ENCODE measurements at regions not wholly inside any gene's neighbourhood (a gene's known extent, or its start where the extent isn't known, plus 50 kb on each side); places are given as distances from the start of the nearest gene placed in this dataset.

GRCh38 chr16:6200861-6201260 is 1103.3 kb upstream of the EEF2KMT start:
- TF ChIP-seq CTCF (IDR thresholded peaks at IDR 0.05; ENCODE audit: insufficient read depth, low read depth, low read length, missing control alignments) = no peak
- no peak overlapping the region for H3K4me3 ChIP-seq (ENCODE audit: low read length)
- no peak for DNase-seq (ENCODE audit: low read depth)

DNA sequence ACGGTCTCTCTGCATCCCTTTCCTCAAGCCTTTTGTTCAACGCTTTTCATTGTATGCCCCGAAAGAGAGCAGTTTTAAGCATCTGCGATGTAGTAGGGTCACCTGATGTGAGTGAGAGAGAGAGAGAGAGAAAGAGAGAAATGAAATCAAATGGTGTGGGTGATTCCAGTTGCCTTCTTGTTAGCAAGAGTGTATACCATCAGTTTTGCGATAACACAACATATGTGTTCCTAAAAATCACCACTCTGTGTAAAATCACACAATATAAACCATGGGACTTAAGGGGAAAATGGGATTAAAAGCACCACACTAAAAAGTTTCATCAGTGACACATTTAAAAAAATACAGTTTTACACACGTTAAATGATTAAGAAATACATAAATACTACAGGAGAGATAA is 1102.7 kb upstream of the EEF2KMT start:
- no peak for DNase-seq (ENCODE audit: low read depth)
- no peak for TF ChIP-seq CTCF (IDR thresholded peaks at IDR 0.05; ENCODE audit: insufficient read depth, low read depth, low read length, missing control alignments)
- no peak overlapping the region for H3K4me3 ChIP-seq (ENCODE audit: low read length)

DNA sequence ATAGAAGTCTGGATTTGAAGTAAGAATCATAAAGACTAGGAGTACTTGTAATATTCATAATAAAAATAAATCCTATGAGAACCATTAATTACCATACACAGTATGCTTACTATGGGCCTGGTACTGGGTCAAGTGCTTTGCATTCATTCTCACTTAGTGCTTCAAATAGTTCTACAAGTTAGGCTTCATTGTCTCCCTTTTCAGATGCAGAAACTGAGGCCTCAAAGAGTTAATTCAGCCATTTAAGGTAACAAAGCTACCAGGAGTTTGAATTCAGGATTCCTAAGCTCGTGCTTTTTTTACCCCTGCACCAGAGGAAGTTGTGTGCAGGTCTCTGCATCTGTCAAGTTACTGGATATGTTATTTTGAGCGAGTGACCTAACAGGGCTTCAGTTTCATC is 1098.4 kb upstream of the EEF2KMT start:
- H3K4me3 ChIP-seq (ENCODE audit: low read length) = no peak overlapping the region
- no peak for TF ChIP-seq CTCF (IDR thresholded peaks at IDR 0.05; ENCODE audit: insufficient read depth, low read depth, low read length, missing control alignments)
- DNase-seq (ENCODE audit: low read depth) = no peak

- TF ChIP-seq CTCF (IDR thresholded peaks at IDR 0.05; ENCODE audit: insufficient read depth, low read depth, low read length, missing control alignments) = no peak
- DNase-seq (ENCODE audit: low read depth) = peak; percentile 45
Observed at GRCh38 chr16:6193718-6194117, 1096.1 kb upstream of the EEF2KMT start.

DNA sequence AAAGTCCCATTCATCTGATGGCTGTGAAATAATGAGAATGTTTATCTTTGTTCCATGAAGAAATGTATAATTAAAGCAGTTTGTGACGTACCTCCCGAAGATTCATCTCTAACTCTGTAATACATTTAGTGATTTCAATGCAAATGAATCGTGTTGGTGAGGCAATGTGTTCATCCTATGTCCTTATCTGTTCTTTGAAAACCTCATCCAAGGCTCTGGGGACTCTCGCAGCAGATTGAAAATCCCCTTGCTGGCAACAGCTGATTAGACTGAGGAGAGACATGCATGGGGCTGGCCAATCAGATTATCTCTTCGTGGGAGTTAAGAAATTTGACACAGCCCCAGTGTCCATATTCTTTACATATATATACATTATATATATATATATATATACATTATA is 1095.4 kb upstream of the EEF2KMT start:
- TF ChIP-seq CTCF (IDR thresholded peaks at IDR 0.05; ENCODE audit: insufficient read depth, low read depth, low read length, missing control alignments) = no peak
- no peak for DNase-seq (ENCODE audit: low read depth)
- H3K4me3 ChIP-seq (ENCODE audit: low read length) = no peak overlapping the region

More at GRCh38 chr16:6193718-6194117, 1096.1 kb upstream of the EEF2KMT start:
- no peak overlapping the region for H3K4me3 ChIP-seq (ENCODE audit: low read length)

DNA sequence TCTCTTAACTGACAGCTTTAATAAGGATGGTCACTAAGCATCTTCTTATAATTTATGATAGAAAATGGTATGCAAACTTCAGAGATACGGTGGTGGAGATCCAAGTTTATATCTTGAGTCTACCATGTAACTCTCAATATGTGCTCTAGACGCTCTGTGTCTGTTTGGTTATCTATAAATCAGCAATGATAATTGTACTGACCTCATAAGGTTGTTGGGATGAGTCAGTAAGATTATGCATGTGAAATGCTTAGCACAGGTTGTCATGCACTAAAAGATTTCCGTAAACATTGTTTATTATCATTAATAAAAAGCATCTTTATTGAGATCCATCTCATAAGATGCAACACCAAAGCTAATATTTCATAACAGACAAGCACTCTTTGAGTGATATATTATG is 1094.9 kb upstream of the EEF2KMT start:
- no peak overlapping the region for H3K4me3 ChIP-seq (ENCODE audit: low read length)
- TF ChIP-seq CTCF (IDR thresholded peaks at IDR 0.05; ENCODE audit: insufficient read depth, low read depth, low read length, missing control alignments) = no peak
- no peak for DNase-seq (ENCODE audit: low read depth)

DNA sequence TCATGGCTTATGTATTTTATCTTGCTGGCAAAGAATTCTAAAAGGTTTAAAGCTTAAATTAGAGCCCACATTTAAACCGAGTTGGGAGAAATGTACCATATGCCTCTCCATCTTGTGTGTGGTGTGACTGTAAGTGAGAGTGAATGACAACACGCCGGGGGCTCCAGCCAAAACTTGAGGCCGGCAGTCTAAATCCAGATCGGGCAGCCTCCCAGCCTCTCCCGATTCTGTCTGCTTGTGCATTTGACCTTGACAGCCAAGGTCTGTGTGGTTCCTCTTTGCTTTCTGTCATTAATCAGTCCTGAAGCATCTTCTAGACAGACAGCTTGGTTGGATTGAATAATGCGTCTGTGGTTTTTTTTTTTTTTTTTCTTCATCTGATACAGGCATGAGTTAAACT is 1093.2 kb upstream of the EEF2KMT start:
- DNase-seq (ENCODE audit: low read depth) = no peak
- TF ChIP-seq CTCF (IDR thresholded peaks at IDR 0.05; ENCODE audit: insufficient read depth, low read depth, low read length, missing control alignments) = no peak
- no peak overlapping the region for H3K4me3 ChIP-seq (ENCODE audit: low read length)

All from epithelial cell of esophagus (primary cell).